PC-3 (cell line): ENCODE measurements at regions not wholly inside any gene's neighbourhood (a gene's known extent, or its start where the extent isn't known, plus 50 kb on each side); places are given as distances from the start of the nearest gene placed in this dataset.

Experiments used
- EZH2 ChIP-seq: fragments of 300-600 bp; sonication (generic); IDR thresholded peaks from one replicate; pipeline ENCODE4 v1.6.1; 2017; ENCODE audit warnings: antibody characterized with exemption, mild to moderate bottlenecking, low read length; ENCODE audit not compliant: unreplicated experiment
- TF ChIP-seq, protein P1 (sequence below): fragments of 300-600 bp; sonication (generic); conservative IDR thresholded peaks from 2 replicates; pipeline ENCODE4 v1.5.1; 2017; ENCODE audit warnings: antibody characterized with exemption, low read depth, mild to moderate bottlenecking, low read length

DNA sequence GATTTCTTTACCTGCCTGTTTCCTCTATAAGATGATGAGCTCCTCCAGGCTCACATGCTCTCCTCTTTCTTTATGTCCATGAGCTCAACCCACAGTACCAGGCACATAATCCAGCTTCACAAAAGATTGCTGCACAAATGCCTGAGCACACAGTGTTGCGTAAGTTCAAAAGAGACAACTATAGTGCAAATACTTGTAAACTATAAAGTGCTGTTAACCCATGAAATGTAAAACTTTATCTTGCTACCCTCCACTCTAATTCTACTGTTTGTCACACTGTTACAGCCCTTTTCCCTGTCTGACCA, 101.0 kb upstream of the LPP start:
- TF ChIP-seq, protein P1, sequence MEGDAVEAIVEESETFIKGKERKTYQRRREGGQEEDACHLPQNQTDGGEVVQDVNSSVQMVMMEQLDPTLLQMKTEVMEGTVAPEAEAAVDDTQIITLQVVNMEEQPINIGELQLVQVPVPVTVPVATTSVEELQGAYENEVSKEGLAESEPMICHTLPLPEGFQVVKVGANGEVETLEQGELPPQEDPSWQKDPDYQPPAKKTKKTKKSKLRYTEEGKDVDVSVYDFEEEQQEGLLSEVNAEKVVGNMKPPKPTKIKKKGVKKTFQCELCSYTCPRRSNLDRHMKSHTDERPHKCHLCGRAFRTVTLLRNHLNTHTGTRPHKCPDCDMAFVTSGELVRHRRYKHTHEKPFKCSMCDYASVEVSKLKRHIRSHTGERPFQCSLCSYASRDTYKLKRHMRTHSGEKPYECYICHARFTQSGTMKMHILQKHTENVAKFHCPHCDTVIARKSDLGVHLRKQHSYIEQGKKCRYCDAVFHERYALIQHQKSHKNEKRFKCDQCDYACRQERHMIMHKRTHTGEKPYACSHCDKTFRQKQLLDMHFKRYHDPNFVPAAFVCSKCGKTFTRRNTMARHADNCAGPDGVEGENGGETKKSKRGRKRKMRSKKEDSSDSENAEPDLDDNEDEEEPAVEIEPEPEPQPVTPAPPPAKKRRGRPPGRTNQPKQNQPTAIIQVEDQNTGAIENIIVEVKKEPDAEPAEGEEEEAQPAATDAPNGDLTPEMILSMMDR: no peak
- TF ChIP-seq EZH2: no peak
